B cell (primary cell): ENCODE measurements at regions not wholly inside any gene's neighbourhood (a gene's known extent, or its start where the extent isn't known, plus 50 kb on each side); places are given as distances from the start of the nearest gene placed in this dataset.

Experiments used
- ATAC-seq: fragments of 200-7000 bp; cut with Tn5 transposase; one replicate; pipeline ENCODE4 v1.10.0; 2021; ENCODE audit warnings: low read depth, mild to moderate bottlenecking, moderate number of reproducible peaks, moderate library complexity
- CTCF ChIA-PET: fragments of 350-600 bp; sonication (Branson Sonifier 250); formaldehyde crosslinking; loops from one replicate; lab custom pipeline; 2021; ENCODE audit warnings: antibody characterized with exemption, inconsistent platforms; lab: Charles Lee
- POLR2A ChIA-PET: fragments of 350-600 bp; sonication (Branson Sonifier 250); formaldehyde crosslinking; loops from one replicate; lab custom pipeline; 2021; ENCODE audit warnings: antibody characterized with exemption; lab: Charles Lee
- DNase-seq: peaks from one replicate; pipeline ENCODE4 v3.0.0; 2013
- H2AFZ ChIP-seq: 2 replicates; pipeline ENCODE4 v1.6.1; 2012; ENCODE audit warnings: mild to moderate bottlenecking, low read depth, low read length; ENCODE audit not compliant: insufficient read depth, poor library complexity, severe bottlenecking
- H3K27ac ChIP-seq, 2 donors: 1 replicate in 1 of 2; 2 replicates in 1 of 2; pipeline ENCODE4 v1.5.1; 2012 to 2013; ENCODE audit warnings: low read length in 2 of 2, mild to moderate bottlenecking in 2 of 2, moderate library complexity in 1 of 2
- H3K27me3 ChIP-seq, 4 experiments: fragments of 200-600 bp in 1 of 4; sonication (generic) in 1 of 4; replicated peaks in 1 of 4; 1 replicate in 2 of 4; 2 replicates in 2 of 4; pipeline versions ENCODE4 v1.6.1 to v1.7.0; 2013 to 2016; ENCODE audit warnings: low read length in 3 of 4, mild to moderate bottlenecking in 2 of 4, mixed read lengths in 1 of 4, moderate library complexity in 1 of 4; ENCODE audit not compliant: insufficient read depth in 4 of 4, control insufficient read depth in 3 of 4; ENCODE audit errors: control extremely low read depth in 1 of 4
- H3K36me3 ChIP-seq, 2 experiments: replicated peaks in 1 of 2; 1 replicate in 1 of 2; 2 replicates in 1 of 2; pipeline versions ENCODE4 v1.6.1 to v1.7.1; 2013; ENCODE audit warnings: low read length in 1 of 2; ENCODE audit not compliant: insufficient read depth in 2 of 2, control insufficient read depth in 1 of 2; ENCODE audit errors: control extremely low read depth in 1 of 2, extremely low read depth in 1 of 2
- H3K4me1 ChIP-seq, 2 donors: fragments of 200-600 bp in 1 of 2; sonication (generic) in 1 of 2; 1 replicate in 1 of 2; 2 replicates in 1 of 2; pipeline versions ENCODE4 v1.5.1 to v1.6.1; 2013 to 2017; ENCODE audit warnings: low read length in 2 of 2; ENCODE audit not compliant: control insufficient read depth in 2 of 2, insufficient read depth in 2 of 2
- H3K4me2 ChIP-seq: replicated peaks from 2 replicates; pipeline ENCODE3; 2012; ENCODE audit warnings: mild to moderate bottlenecking, low read depth, low read length; ENCODE audit not compliant: poor library complexity, severe bottlenecking
- H3K4me3 ChIP-seq, 5 experiments: fragments of 200-600 bp in 1 of 5; sonication (generic) in 1 of 5; 1 replicate in 3 of 5; 2 replicates in 2 of 5; pipeline versions ENCODE4 v1.5.1 to v1.7.0; 2011 to 2016; ENCODE audit warnings: low read length in 4 of 5, mild to moderate bottlenecking in 4 of 5, low read depth in 2 of 5, control low read depth in 1 of 5, moderate library complexity in 1 of 5; ENCODE audit not compliant: insufficient read depth in 1 of 5; ENCODE audit errors: control extremely low read depth in 1 of 5, extremely low read depth in 1 of 5
- H3K79me2 ChIP-seq: fragments of 200-600 bp; sonication (generic); one replicate; pipeline ENCODE4 v1.6.0; 2016; ENCODE audit warnings: low read length; ENCODE audit not compliant: control insufficient read depth, insufficient read depth
- H3K9ac ChIP-seq: fragments of 200-600 bp; sonication (generic); 2 replicates; pipeline ENCODE4 v1.6.1; 2017; ENCODE audit warnings: mild to moderate bottlenecking, low read length, moderate library complexity
- H3K9me3 ChIP-seq, 3 donors: one replicate each; pipeline versions ENCODE4 v1.6.1 to v1.7.1; 2013; ENCODE audit warnings: low read length in 2 of 3; ENCODE audit not compliant: control insufficient read depth in 2 of 3, insufficient read depth in 1 of 3; ENCODE audit errors: control extremely low read depth in 1 of 3
- H4K20me1 ChIP-seq: 2 replicates; pipeline ENCODE4 v1.6.0; 2012; ENCODE audit warnings: mild to moderate bottlenecking, low read length; ENCODE audit not compliant: insufficient read depth, control insufficient read depth, poor library complexity, severe bottlenecking
- H3K27ac Mint-ChIP-seq: one replicate; pipeline ENCODE4 v1.8.0; 2021; ENCODE audit warnings: mixed read lengths
- H3K27me3 Mint-ChIP-seq: one replicate; pipeline ENCODE4 v1.8.0; 2021; ENCODE audit warnings: mixed read lengths
- H3K4me1 Mint-ChIP-seq: one replicate; pipeline ENCODE4 v1.8.0; 2021; ENCODE audit warnings: mixed read lengths
- H3K4me3 Mint-ChIP-seq: one replicate; pipeline ENCODE4 v1.8.0; 2021; ENCODE audit warnings: mixed read lengths
- H3K9me3 Mint-ChIP-seq: one replicate; pipeline ENCODE4 v1.8.0; 2022; ENCODE audit warnings: mixed read lengths; ENCODE audit not compliant: insufficient read depth
- CTCF ChIP-seq: fragments of 200-600 bp; IDR thresholded peaks from one replicate; pipeline ENCODE4 v1.8.0; 2022; ENCODE audit warnings: antibody characterized with exemption, mild to moderate bottlenecking
- EZH2 ChIP-seq: IDR thresholded peaks from 2 replicates; pipeline ENCODE4 v1.6.1; 2012; ENCODE audit warnings: borderline replicate concordance, low read depth, mild to moderate bottlenecking, moderate library complexity, low read length; ENCODE audit not compliant: insufficient read depth, poor library complexity, severe bottlenecking
- WGBS: methylation state at CpG from one replicate; pipeline ENCODE4 v1.1.5; 2013; ENCODE audit warnings: missing lambda C conversion rate; ENCODE audit not compliant: insufficient coverage; 5-methylcytosine and 5-hydroxymethylcytosine counted together
- intact Hi-C: fragments of 100-400 bp; cut with micrococcal nuclease; formaldehyde crosslinking; loops from one replicate; pipeline ENCODE4 v1.10.0; 2022

DNA sequence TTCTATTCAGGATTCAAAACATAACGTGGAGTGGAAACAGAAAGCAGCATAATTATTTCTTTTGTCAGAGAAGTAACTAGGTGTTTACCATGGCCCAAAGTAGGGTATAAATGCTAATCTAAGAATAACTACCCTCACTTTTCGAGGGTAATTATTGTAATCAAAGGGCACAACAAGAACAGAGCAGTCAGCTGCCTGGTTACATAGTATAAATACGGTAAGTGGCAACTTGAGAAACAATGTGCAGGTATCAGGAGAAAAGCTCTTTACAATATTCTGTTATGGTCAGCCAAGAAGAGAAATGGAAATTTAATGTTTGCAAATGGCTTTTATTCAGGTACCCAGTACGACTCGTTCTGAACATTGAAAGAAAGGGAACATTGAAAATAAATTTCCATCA, 242.0 kb upstream of the NPY start:
- Histone ChIP-seq H3K79me2 (no peaks in the 10 kb centered on the region), H3K9ac (no peak overlapping the region), H3K4me2 (no peak overlapping the region), H3K9me3 (peaks cover 0 to 3% (median 0%) of the 10 kb centered on the region in 3 donors), H2AFZ (no peak overlapping the region), H3K36me3 (no peaks in the 10 kb centered on the region), H3K4me1 (no peaks in the 10 kb centered on the region), H4K20me1 (no peaks in the 10 kb centered on the region), H3K27me3 (no peaks in the 10 kb centered on the region), H3K4me3 (no peak overlapping the region), H3K27ac (no peak overlapping the region)
- Mint-ChIP-seq H3K27ac (no peak overlapping the region), H3K4me3 (no peak overlapping the region), H3K27me3 (peaks cover 3% of the 10 kb centered on the region), H3K4me1 (no peaks in the 10 kb centered on the region), H3K9me3 (no peaks in the 10 kb centered on the region)
- 100% methylated on average over 1 of the region's 5 CpGs for WGBS
- intact Hi-C loops, result no loop called here
- CTCF ChIA-PET, result no interaction called here
- DNase-seq (no peak), ATAC-seq (no peak)
- no peak for TF ChIP-seq CTCF
- no peak for TF ChIP-seq EZH2
- POLR2A ChIA-PET, result no interaction called here

GRCh38 chr7:24049296-24049695, 234.7 kb upstream of the NPY start:
- no peak overlapping the region for H3K4me3 ChIP-seq
- Mint-ChIP-seq H3K4me3 (no peak overlapping the region), H3K9me3 (no peaks in the 10 kb centered on the region), H3K4me1 (no peaks in the 10 kb centered on the region), H3K27ac (no peak overlapping the region), H3K27me3 (peaks cover 15% of the 10 kb centered on the region)
- no peaks in the 10 kb centered on the region for H4K20me1 ChIP-seq
- H3K4me1 ChIP-seq, result no peaks in the 10 kb centered on the region
- ChIA-PET POLR2A (no interaction called here), CTCF (no interaction called here)
- TF ChIP-seq EZH2, result no peak
- no peaks in the 10 kb centered on the region for H3K27me3 ChIP-seq
- no CpG with 5 or more reads among the region's 2 CpGs for WGBS
- H2AFZ ChIP-seq, result no peak overlapping the region
- no peak for DNase-seq
- H3K79me2 ChIP-seq, result no peaks in the 10 kb centered on the region
- ATAC-seq, result no peak
- no peak overlapping the region for H3K4me2 ChIP-seq
- no peaks in the 10 kb centered on the region for H3K36me3 ChIP-seq
- H3K27ac ChIP-seq, result no peak overlapping the region
- no peak overlapping the region for H3K9ac ChIP-seq
- intact Hi-C loops, result no loop called here
- H3K9me3 ChIP-seq, result peaks cover 0 to 3% (median 0%) of the 10 kb centered on the region in 3 donors
